ENCODE measurements at regions not wholly inside any gene's neighbourhood (a gene's known extent, or its start where the extent isn't known, plus 50 kb on each side); places are given as distances from the start of the nearest gene placed in this dataset.

DNA sequence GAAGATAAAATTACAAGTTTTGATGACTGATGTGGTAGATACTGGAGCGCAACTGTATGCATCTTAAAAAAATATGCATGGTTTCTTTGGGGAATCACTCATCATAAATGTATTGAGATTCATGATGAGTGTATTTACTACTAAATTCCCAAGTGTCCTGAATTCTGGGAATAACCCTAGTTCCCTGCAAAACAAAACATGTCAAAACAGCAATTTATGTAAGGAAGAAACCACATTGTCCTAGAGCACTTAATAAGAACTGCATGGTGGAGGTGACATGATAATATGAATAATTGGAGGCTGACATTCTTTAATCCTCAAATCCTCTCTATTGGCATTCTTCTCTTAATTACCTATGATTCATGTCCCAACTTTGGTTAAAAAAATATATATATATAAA lies 1804.7 kb downstream of the STIM2 start:
- H3K4me3 Mint-ChIP-seq (ENCODE audit: unreplicated experiment): no peak overlapping the region

DNA sequence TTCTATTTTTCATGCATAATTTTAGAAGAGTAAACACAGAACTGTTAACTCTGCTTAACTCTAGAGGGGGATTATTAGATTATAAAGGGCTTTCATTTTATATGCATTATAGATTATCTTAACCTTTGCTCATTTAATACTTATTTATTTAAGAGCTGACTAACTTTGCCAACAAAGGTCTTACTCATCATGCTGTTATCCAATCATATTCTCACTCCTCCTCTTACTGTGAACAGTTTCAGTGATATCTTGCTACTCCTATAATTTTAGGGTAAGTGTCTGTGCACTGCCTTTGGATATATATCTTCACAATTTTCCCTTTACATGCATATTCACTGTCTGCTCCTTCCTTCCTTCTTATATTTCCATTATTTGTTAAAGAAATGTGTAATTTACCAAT lies 1814.9 kb downstream of the STIM2 start:
- H3K36me3 Mint-ChIP-seq (ENCODE audit: unreplicated experiment): no peaks in the 10 kb centered on the region
- H3K4me1 Mint-ChIP-seq (ENCODE audit: unreplicated experiment): peaks cover 2% of the 10 kb centered on the region
- H3K4me3 Mint-ChIP-seq (ENCODE audit: unreplicated experiment): no peak overlapping the region
- no peaks in the 10 kb centered on the region for H3K27me3 Mint-ChIP-seq (ENCODE audit: unreplicated experiment)
- no peaks in the 10 kb centered on the region for H3K9me3 Mint-ChIP-seq (ENCODE audit: unreplicated experiment)
- TF ChIP-seq, protein P1, sequence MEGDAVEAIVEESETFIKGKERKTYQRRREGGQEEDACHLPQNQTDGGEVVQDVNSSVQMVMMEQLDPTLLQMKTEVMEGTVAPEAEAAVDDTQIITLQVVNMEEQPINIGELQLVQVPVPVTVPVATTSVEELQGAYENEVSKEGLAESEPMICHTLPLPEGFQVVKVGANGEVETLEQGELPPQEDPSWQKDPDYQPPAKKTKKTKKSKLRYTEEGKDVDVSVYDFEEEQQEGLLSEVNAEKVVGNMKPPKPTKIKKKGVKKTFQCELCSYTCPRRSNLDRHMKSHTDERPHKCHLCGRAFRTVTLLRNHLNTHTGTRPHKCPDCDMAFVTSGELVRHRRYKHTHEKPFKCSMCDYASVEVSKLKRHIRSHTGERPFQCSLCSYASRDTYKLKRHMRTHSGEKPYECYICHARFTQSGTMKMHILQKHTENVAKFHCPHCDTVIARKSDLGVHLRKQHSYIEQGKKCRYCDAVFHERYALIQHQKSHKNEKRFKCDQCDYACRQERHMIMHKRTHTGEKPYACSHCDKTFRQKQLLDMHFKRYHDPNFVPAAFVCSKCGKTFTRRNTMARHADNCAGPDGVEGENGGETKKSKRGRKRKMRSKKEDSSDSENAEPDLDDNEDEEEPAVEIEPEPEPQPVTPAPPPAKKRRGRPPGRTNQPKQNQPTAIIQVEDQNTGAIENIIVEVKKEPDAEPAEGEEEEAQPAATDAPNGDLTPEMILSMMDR (IDR thresholded peaks at IDR 0.05): no peak
- DNase-seq (ENCODE audit: extremely low spot score, unreplicated experiment): no peak
- H3K27ac Mint-ChIP-seq (ENCODE audit: unreplicated experiment): no peak overlapping the region

More for the DNA sequence above, 1804.7 kb downstream of the STIM2 start:
- TF ChIP-seq, protein P1 (IDR thresholded peaks at IDR 0.05): no peak
- Mint-ChIP-seq H3K27ac (ENCODE audit: unreplicated experiment) (no peak overlapping the region), H3K27me3 (ENCODE audit: unreplicated experiment) (no peaks in the 10 kb centered on the region), H3K9me3 (ENCODE audit: unreplicated experiment) (no peaks in the 10 kb centered on the region), H3K4me1 (ENCODE audit: unreplicated experiment) (no peaks in the 10 kb centered on the region), H3K36me3 (ENCODE audit: unreplicated experiment) (no peaks in the 10 kb centered on the region)
- no peak for DNase-seq (ENCODE audit: extremely low spot score, unreplicated experiment)

DNA sequence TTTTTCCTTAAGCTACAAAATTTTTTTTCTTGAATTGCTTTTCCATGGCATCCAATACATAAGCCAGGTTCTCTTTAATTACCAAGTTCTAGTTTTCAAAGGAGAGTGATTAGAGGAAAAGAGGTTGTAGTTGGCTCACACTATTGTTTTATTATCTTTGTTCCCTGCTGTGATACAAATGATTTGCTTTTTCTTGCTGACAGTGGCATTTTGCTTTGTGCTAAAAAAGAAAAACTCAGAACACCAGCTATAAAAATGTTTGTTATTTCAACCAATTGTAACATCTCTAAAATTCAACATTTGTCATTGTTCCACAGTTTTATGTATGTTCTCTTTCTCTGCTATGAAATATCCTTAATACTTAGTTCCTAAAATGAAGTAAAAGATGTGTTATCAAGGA lies 1817.2 kb downstream of the STIM2 start:
- Mint-ChIP-seq H3K27ac (ENCODE audit: unreplicated experiment) (no peak overlapping the region), H3K36me3 (ENCODE audit: unreplicated experiment) (no peaks in the 10 kb centered on the region), H3K9me3 (ENCODE audit: unreplicated experiment) (no peaks in the 10 kb centered on the region), H3K4me1 (ENCODE audit: unreplicated experiment) (peaks cover 2% of the 10 kb centered on the region), H3K27me3 (ENCODE audit: unreplicated experiment) (no peaks in the 10 kb centered on the region), H3K4me3 (ENCODE audit: unreplicated experiment) (no peak overlapping the region)
- TF ChIP-seq, protein P1 (IDR thresholded peaks at IDR 0.05): no peak
- no peak for DNase-seq (ENCODE audit: extremely low spot score, unreplicated experiment)

DNA sequence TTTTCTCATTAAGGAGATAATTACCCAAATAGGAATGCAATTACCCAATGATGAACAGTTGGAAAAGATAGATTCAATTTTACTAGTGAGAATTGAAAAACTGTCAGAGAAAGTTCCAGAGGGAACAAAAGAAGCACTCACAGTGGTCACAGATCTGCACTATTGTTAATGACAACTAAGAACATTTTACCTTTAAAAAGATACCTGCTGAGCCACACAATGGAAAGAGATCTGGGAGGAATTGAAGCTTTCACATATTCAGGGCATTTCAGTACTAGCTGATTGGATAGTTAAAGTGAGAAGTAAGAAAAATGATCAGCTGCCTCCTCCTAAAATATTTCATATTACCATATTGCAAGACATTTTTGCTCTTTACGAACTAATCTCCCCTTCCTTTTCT lies 1822.2 kb downstream of the STIM2 start:
- Mint-ChIP-seq H3K27me3 (ENCODE audit: unreplicated experiment) (no peaks in the 10 kb centered on the region), H3K9me3 (ENCODE audit: unreplicated experiment) (no peaks in the 10 kb centered on the region), H3K4me1 (ENCODE audit: unreplicated experiment) (no peaks in the 10 kb centered on the region), H3K4me3 (ENCODE audit: unreplicated experiment) (no peak overlapping the region), H3K27ac (ENCODE audit: unreplicated experiment) (no peak overlapping the region), H3K36me3 (ENCODE audit: unreplicated experiment) (no peaks in the 10 kb centered on the region)
- no peak for DNase-seq (ENCODE audit: extremely low spot score, unreplicated experiment)
- TF ChIP-seq, protein P1 (IDR thresholded peaks at IDR 0.05): no peak

DNA sequence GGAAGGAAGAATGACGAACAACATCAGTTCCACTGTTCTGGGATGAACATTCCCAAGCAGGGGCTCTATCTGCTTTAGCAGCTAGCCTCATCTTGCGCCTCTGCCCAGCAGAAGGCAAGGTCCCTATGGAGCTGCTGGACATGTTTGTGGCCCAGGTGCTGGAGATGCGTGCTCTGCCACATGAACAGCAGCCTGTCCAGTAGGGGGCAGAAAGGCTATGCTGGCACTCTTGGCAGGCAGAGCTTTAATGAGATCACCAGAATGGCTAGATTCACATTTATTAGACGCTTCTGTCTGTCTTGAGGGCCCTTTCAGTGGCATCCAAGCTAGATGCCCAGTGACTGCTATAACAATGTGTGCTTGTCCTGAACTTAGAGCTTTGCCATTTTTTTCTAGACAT lies 1826.0 kb downstream of the STIM2 start:
- Mint-ChIP-seq H3K27ac (ENCODE audit: unreplicated experiment) (no peak overlapping the region), H3K9me3 (ENCODE audit: unreplicated experiment) (no peaks in the 10 kb centered on the region), H3K27me3 (ENCODE audit: unreplicated experiment) (no peaks in the 10 kb centered on the region), H3K4me1 (ENCODE audit: unreplicated experiment) (no peaks in the 10 kb centered on the region), H3K4me3 (ENCODE audit: unreplicated experiment) (no peak overlapping the region), H3K36me3 (ENCODE audit: unreplicated experiment) (no peaks in the 10 kb centered on the region)
- DNase-seq (ENCODE audit: extremely low spot score, unreplicated experiment): no peak
- TF ChIP-seq, protein P1 (IDR thresholded peaks at IDR 0.05): peak; percentile 47

All from osteocyte (in vitro differentiated cells).